Tongue (tissue), 1 donor: ENCODE measurements at regions not wholly inside any gene's neighbourhood (a gene's known extent, or its start where the extent isn't known, plus 50 kb on each side); places are given as distances from the start of the nearest gene placed in this dataset.
"Not testable (repeated sequence)": the region's sequence is repeated elsewhere in the genome, so short reads cannot be mapped to it uniquely, and the experiment has no call there.

ENCODE experiments used
- DNase-seq: peaks from one replicate; pipeline ENCODE4 v3.0.0-alpha.2; 2015

DNA sequence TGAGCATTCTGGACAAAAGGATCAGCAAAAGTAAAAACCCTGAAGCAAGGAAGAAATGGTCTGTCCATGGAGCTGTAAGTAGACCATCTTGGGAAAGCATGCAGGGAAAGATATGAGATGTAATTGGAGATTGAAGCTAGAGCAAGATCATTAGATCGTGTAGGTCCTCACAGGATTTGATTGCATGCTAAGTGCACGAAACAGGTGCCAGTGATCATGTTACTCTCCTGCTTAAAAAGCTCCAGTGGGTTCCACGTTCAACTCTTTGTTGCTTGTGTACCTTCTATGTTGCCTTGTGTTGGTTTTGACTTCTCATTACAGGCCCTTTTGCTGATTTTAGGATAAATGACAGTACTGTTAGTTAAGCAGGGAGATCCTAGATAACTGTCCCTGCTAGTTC lies 442.0 kb downstream of the DMRT2 start:
- DNase-seq: peak; percentile 56

GRCh38 chr9:1495282-1496030 lies 445.3 kb downstream of the DMRT2 start:
- DNase-seq: no peak

- DNase-seq: no peak
Measured at GRCh38 chr9:1505489-1505888, 455.3 kb downstream of the DMRT2 start.

GRCh38 chr9:1510712-1511111 lies 460.6 kb downstream of the DMRT2 start:
- DNase-seq: no peak

DNA sequence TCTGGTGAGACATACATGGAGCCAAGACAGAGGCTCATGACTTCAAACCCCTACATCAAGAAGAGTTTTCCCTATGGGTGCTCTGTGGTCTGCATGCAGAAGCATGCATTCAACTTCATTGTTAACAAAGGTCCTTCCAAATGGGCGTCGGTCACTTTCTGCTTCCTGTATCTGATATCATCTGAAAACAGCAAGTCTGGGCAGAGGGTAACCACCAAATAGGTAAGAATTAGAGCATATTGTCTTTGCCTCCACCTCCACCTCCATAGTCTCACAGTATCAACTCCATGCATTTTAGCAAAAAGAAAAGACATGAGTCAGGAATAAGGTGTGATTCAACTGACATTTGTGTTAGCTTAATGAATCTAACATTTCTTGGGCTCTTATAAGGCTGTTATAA lies 462.9 kb downstream of the DMRT2 start:
- DNase-seq: no peak

DNA sequence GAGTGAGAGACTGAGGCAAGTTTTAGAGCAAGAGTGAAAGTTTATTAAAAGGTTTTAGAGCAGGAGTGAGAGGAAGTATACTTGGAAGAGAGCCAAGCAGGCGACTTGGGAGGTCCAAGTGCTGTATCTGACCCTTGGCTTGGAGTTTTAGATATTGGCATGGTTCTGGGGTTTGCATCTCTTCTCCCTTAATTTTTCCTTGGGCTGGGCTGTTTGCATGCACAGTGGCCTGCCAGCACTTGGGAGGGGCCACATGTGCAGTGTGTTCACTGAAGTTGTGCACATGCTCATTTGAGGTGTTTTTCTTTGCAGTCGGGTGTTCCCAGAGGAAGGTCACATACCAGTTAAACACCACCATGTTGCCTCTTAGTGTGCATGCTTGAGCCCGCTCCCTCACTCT lies 464.1 kb downstream of the DMRT2 start:
- no peak for DNase-seq

DNA sequence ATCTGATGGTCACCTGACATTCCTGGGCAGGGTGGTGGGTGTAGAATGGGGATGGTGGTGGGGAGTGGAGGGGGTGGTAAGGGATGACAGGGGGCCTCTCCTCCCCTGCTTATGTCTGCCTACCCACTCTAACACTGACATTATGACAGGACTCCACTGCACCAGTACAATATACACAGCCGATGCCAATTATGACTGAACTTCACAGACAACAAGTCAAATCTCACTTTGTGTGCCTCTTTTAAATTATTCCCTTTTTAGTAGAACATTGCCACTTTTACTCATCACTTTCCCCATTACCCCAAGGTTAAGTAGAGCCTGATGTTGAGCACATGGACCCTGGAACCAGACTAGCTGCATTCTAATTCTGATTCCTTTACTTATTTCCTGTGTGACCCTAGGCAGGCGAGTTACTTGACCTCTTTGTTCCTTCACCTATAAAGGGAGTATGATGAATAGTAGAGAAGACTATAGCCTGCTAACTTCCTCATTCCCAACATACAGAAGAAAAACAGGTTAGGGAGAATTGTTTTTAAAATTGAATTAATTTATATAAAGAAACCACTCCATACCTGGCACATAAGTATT lies 464.7 kb downstream of the DMRT2 start:
- DNase-seq: no peak

GRCh38 chr9:1515557-1515956 lies 465.4 kb downstream of the DMRT2 start:
- DNase-seq: no peak

DNA sequence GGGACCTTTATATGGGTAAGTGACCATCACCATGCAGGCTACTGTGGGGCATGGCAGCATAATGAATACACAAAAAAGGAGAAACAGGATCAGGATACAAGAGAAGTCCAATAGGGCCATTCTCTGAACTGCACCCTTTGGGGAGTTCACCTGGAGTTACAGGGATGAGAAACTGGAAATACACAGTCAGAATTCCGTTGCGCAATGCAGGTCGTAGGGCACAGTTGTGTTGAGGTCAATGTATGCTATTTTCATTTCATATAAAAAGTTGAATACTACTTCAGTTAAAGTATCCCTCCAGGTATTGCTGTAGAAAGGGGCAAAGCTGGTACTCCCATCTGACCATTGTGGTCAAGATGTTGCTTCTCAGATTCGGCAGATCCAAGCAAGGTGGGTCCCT lies 471.4 kb downstream of the DMRT2 start:
- DNase-seq: no peak

GRCh38 chr9:1522219-1522767 lies 472.1 kb downstream of the DMRT2 start:
- no peak for DNase-seq

GRCh38 chr9:1528456-1528855 lies 478.3 kb downstream of the DMRT2 start:
- DNase-seq: peak; percentile 41

- peak; percentile 80 for DNase-seq
Measured at GRCh38 chr9:1530696-1531095, 480.5 kb downstream of the DMRT2 start.

- DNase-seq: peak; percentile 93
Measured at GRCh38 chr9:1531424-1531823, 481.3 kb downstream of the DMRT2 start.

DNA sequence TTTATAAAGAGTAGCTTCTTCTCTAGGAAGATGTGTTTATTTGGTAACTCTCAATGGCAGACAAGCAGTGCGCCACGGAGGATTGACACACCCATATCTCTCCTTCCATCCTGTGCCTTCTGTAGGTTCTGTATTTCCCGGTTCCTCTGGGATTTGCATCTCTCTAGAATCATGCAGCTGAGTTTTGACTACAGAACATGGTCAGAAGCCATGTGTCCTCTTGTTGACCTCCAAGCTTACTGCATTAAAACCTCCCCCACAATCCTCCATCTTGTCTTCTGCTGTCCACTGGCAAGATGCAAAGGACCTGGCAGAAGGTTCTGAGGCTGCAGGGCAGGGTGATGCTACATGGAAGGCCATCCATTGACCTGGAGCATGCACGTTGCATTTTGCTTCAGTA lies 482.0 kb downstream of the DMRT2 start:
- peak; percentile 56 for DNase-seq

GRCh38 chr9:1535051-1535450 lies 480.1 kb upstream of the SMARCA2 start:
- no peak for DNase-seq

DNA sequence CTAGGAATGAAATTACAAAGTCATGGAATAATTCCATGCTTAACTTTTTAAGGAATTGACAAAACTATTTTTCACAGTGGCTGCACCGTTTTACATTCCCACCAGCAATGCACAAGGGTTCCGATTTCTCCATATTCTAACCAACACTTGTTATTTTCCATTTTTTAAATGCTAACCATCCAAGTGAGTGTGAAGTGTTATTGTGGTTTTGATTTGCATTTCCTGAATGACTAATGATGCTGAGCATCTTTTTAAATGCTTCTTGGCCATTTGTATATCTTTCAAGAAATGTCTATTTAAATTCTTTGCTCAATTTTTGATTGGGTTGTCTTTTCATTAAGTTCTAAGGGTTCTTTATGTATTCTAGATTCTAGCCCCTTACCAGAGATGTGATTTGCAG lies 479.5 kb upstream of the SMARCA2 start:
- DNase-seq: no peak

- no peak for DNase-seq
Measured at GRCh38 chr9:1536522-1537170, 478.5 kb upstream of the SMARCA2 start.

DNA sequence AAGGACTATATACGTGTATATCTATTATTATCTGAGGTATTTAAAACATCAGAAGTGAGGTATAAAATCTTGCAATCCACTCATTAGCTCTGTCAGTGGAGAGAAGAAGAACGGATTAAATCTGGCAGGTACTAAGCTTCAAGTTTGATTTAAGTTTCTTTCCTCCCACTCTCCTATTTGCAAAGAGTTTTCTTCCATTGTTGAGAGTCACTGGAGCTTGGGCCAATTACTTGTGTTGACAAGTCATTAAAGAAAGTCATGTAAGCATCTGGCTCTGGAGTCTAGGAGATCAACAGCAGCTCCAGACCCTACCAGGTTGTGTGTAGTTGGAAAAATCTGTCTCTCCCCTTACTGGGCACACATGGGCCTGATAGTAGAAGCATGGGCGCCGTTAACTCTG lies 476.8 kb upstream of the SMARCA2 start:
- peak; percentile 14 for DNase-seq

GRCh38 chr9:1539216-1539615 lies 475.9 kb upstream of the SMARCA2 start:
- no peak for DNase-seq

GRCh38 chr9:1550636-1551035 lies 464.5 kb upstream of the SMARCA2 start:
- no peak for DNase-seq

DNA sequence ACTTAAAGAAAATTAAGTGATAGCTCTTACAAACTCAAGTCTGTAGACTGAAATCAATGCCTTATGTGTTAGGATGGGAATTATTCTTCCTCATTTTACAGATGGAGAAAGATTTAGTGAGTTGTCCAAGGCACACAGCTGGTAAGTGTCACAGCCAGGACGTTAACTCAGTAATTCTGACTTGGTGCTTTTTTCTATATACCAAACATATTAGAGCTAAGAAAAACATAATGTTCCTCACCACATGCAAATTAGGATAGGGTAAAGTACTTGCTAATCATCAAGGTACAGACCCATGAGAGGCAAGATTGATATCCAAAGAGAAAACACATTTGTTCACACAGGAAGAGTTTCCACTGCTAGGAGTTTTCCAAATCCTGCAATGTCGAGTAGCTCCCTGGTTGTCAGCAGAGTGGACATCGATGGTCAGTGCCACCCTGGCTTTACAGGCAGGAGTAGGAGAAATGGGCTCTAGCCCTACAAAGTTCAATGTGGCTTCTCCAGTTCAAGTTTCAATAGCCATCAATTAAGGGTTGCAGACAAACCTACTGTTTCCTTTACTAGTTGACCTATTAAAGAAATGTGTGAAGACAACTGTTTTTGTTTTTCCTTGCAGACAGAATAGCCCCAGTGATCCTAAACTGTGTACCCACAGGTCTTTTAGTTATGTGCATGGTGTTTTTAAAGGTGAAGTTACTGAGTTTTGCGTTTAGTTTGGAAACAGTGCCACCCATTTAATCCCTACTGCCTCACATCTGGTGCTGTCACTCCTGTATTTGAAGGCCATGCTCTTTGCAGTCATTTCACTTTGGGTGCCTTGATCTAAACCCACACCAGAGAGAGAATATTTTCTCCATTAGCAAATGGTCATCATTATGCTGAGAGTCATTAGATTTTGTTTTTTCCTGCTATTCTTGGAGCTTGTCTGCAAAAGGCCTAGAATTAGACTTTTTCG lies 460.8 kb upstream of the SMARCA2 start:
- peak; percentile 53 for DNase-seq

- DNase-seq: not testable (repeated sequence)
Measured at GRCh38 chr9:1558666-1559065, 456.5 kb upstream of the SMARCA2 start.
